AG04450 (cell line): ENCODE measurements at regions not wholly inside any gene's neighbourhood (a gene's known extent, or its start where the extent isn't known, plus 50 kb on each side); places are given as distances from the start of the nearest gene placed in this dataset.

Source experiments
- CTCF ChIA-PET: fragments of 300-600, 350-600 bp; formaldehyde crosslinking; extraction: SDS; loops from one replicate; lab custom pipeline; 2022; ENCODE audit warnings: antibody characterized with exemption, inconsistent platforms; lab: Charles Lee
- POLR2A ChIA-PET: fragments of 350-600 bp; formaldehyde crosslinking; extraction: SDS; loops from one replicate; lab custom pipeline; 2021; ENCODE audit warnings: antibody characterized with exemption, inconsistent platforms; lab: Yijun Ruan, JAX
- DNase-seq: peaks from one replicate; pipeline ENCODE4 v3.0.0-alpha.2; 2011; ENCODE audit warnings: low read depth, low spot score
- H3K27ac ChIP-seq: one replicate; pipeline ENCODE4 v1.5.1; 2012; ENCODE audit warnings: low read depth, low read length, control low read depth
- H3K27me3 ChIP-seq: one replicate; pipeline ENCODE4 v1.6.0; 2012; ENCODE audit warnings: low read length; ENCODE audit not compliant: control insufficient read depth, insufficient read depth
- H3K4me3 ChIP-seq: 2 replicates; pipeline ENCODE4 v1.5.1; 2011; ENCODE audit warnings: mild to moderate bottlenecking, low read depth, low read length, control low read depth
- H3K9me3 ChIP-seq: 2 replicates; pipeline ENCODE4 v1.5.1; 2012; ENCODE audit warnings: low read length; ENCODE audit not compliant: control insufficient read depth, insufficient read depth
- CTCF ChIP-seq: IDR thresholded peaks from 2 replicates; pipeline ENCODE4 v1.5.1; 2011; ENCODE audit warnings: low read depth, low read length, control low read depth, inconsistent platforms

GRCh38 chr10:125556882-125557281 lies 126.1 kb downstream of the TEX36 start:
- ChIA-PET POLR2A (interaction anchor here (0.7 kb wide), 1 partner anchor 244 kb away, joined by 3 read pairs; no protein-coding TSS in a partner anchor), CTCF (no interaction called here)
- H3K27me3 ChIP-seq: no peaks in the 10 kb centered on the region
- no peak for TF ChIP-seq CTCF
- no peak overlapping the region for H3K4me3 ChIP-seq
- H3K27ac ChIP-seq: no peak overlapping the region
- no peak for DNase-seq
- no peaks in the 10 kb centered on the region for H3K9me3 ChIP-seq

- no peak for TF ChIP-seq CTCF
- ChIA-PET CTCF (no interaction called here), POLR2A (interaction anchor here (0.7 kb wide), 1 partner anchor 63 kb away, joined by 4 read pairs; no protein-coding TSS in a partner anchor)
- Histone ChIP-seq H3K4me3 (no peak overlapping the region), H3K27me3 (no peaks in the 10 kb centered on the region), H3K27ac (no peak overlapping the region), H3K9me3 (no peaks in the 10 kb centered on the region)
- no peak for DNase-seq
These were observed 127.2 kb downstream of the TEX36 start for GRCh38 chr10:125555743-125556142.

- ChIA-PET POLR2A (interaction anchor here (0.7 kb wide), 1 partner anchor 62 kb away, joined by 4 read pairs; no protein-coding TSS in a partner anchor), CTCF (no interaction called here)
These were observed 127.7 kb downstream of the TEX36 start for GRCh38 chr10:125555267-125555666.

GRCh38 chr10:125554753-125555152 lies 128.2 kb downstream of the TEX36 start:
- Histone ChIP-seq H3K9me3 (no peaks in the 10 kb centered on the region), H3K27ac (no peak overlapping the region), H3K27me3 (no peaks in the 10 kb centered on the region), H3K4me3 (no peak overlapping the region)
- CTCF ChIA-PET: no interaction called here
- POLR2A ChIA-PET: no interaction called here
- no peak for DNase-seq
- no peak for TF ChIP-seq CTCF

More at GRCh38 chr10:125555267-125555666, 127.7 kb downstream of the TEX36 start:
- Histone ChIP-seq H3K4me3 (no peak overlapping the region), H3K27me3 (no peaks in the 10 kb centered on the region), H3K9me3 (no peaks in the 10 kb centered on the region), H3K27ac (no peak overlapping the region)
- DNase-seq: no peak
- TF ChIP-seq CTCF: no peak

GRCh38 chr10:125554016-125554703 lies 128.8 kb downstream of the TEX36 start:
- CTCF ChIA-PET: no interaction called here
- Histone ChIP-seq H3K27me3 (no peaks in the 10 kb centered on the region), H3K4me3 (no peak overlapping the region), H3K9me3 (no peaks in the 10 kb centered on the region), H3K27ac (no peak overlapping the region)
- DNase-seq: no peak
- POLR2A ChIA-PET: no interaction called here
- TF ChIP-seq CTCF: no peak
